ENCODE measurements at regions not wholly inside any gene's neighbourhood (a gene's known extent, or its start where the extent isn't known, plus 50 kb on each side); places are given as distances from the start of the nearest gene placed in this dataset.

GRCh38 chr2:151070253-151070652, 191.4 kb downstream of the RBM43 start:
- TF ChIP-seq CTCF (IDR thresholded peaks at IDR 0.05 in 2 of 3, conservative IDR thresholded peaks at IDR 0.05 in 1 of 3; ENCODE audit: borderline replicate concordance in 1 of 3, insufficient read depth in 1 of 3, low read depth in 2 of 3, low read length in 2 of 3) = no peak
- no peak for TF ChIP-seq ZFX (IDR thresholded peaks at IDR 0.05)
- TF ChIP-seq, protein P1, sequence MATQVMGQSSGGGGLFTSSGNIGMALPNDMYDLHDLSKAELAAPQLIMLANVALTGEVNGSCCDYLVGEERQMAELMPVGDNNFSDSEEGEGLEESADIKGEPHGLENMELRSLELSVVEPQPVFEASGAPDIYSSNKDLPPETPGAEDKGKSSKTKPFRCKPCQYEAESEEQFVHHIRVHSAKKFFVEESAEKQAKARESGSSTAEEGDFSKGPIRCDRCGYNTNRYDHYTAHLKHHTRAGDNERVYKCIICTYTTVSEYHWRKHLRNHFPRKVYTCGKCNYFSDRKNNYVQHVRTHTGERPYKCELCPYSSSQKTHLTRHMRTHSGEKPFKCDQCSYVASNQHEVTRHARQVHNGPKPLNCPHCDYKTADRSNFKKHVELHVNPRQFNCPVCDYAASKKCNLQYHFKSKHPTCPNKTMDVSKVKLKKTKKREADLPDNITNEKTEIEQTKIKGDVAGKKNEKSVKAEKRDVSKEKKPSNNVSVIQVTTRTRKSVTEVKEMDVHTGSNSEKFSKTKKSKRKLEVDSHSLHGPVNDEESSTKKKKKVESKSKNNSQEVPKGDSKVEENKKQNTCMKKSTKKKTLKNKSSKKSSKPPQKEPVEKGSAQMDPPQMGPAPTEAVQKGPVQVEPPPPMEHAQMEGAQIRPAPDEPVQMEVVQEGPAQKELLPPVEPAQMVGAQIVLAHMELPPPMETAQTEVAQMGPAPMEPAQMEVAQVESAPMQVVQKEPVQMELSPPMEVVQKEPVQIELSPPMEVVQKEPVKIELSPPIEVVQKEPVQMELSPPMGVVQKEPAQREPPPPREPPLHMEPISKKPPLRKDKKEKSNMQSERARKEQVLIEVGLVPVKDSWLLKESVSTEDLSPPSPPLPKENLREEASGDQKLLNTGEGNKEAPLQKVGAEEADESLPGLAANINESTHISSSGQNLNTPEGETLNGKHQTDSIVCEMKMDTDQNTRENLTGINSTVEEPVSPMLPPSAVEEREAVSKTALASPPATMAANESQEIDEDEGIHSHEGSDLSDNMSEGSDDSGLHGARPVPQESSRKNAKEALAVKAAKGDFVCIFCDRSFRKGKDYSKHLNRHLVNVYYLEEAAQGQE (IDR thresholded peaks at IDR 0.05; ENCODE audit: low read depth) = no peak
- TF ChIP-seq SP1 (IDR thresholded peaks at IDR 0.05; ENCODE audit: low read depth) = no peak
- no peak for TF ChIP-seq POLR2A (IDR thresholded peaks at IDR 0.05; ENCODE audit: borderline replicate concordance, extremely low read depth, insufficient read depth, insufficient read length)
- no peak for TF ChIP-seq SIN3A (IDR thresholded peaks at IDR 0.05; ENCODE audit: low read depth)
- no peak for TF ChIP-seq MAX (IDR thresholded peaks at IDR 0.05)
- TF ChIP-seq JUND (IDR thresholded peaks at IDR 0.05) = no peak
- no peak for TF ChIP-seq EZH2 (IDR thresholded peaks at IDR 0.05)
- no peak for TF ChIP-seq EZH2phosphoT487 (IDR thresholded peaks at IDR 0.05; ENCODE audit: borderline replicate concordance)
- TF ChIP-seq EGR1 (IDR thresholded peaks at IDR 0.05; ENCODE audit: low read depth) = no peak
- TF ChIP-seq ZBTB33 (IDR thresholded peaks at IDR 0.05; ENCODE audit: extremely low read depth, insufficient replicate concordance, low read length) = no peak
- TF ChIP-seq ZNF274 (IDR thresholded peaks at IDR 0.05; ENCODE audit: low read depth, low read length) = no peak
